CD4-positive, alpha-beta T cell treated with Interleukin-4 for 1 hour (primary cell): ENCODE measurements at regions not wholly inside any gene's neighbourhood (a gene's known extent, or its start where the extent isn't known, plus 50 kb on each side); places are given as distances from the start of the nearest gene placed in this dataset.

Experiments
- DNase-seq, 2 donors: peaks; one replicate each; pipeline ENCODE4 v3.0.0-alpha.2; 2020 to 2022

DNA sequence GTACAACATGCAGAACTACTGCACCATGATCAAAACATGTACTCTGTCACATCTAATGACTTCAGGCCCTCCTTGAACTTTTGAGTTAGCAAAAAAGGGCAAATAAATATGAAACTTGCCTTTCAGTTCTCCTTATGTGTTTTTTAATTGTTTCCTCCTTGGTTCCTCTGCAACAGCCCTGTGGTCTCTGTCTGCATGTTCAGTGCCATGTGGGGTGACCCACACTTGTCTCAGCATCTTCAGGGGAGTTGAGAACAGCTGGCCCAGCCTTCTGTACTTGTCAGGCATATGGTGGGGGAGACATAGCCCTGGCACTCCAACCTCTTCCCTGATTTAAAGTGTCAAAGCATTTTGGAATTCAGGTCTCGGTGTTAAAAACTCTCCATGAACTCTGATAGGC, 188.0 kb upstream of the PGRMC2 start:
- DNase-seq, result no peak

GRCh38 chr4:128471576-128471975, 184.0 kb upstream of the PGRMC2 start:
- DNase-seq, result no peak

DNA sequence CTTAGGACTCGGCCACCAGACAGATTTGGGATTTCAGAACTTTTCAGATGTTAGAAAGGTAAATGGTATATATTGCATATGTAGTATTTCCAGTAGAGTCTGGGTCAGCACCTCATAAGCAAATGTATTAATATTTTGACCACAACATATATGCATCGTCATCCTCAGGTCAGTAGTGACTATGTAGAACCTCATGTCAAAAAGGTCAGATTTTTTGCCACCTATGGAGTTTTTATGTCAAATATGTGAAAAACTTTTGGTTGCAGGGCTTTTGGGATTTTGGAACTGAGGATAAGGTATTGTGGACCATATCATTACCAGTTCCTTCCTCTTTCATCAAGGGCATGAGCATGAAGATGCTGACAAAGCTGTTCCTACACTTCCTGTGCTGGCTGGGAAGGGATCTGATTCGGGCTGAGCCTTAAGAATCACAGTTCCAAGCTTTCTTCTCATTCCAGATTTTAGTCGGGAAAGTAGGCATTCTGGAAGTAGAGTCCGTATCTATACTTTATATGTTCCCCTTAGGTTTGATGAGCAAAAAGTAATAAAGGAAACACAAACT, 183.0 kb upstream of the PGRMC2 start:
- DNase-seq, result no peak

DNA sequence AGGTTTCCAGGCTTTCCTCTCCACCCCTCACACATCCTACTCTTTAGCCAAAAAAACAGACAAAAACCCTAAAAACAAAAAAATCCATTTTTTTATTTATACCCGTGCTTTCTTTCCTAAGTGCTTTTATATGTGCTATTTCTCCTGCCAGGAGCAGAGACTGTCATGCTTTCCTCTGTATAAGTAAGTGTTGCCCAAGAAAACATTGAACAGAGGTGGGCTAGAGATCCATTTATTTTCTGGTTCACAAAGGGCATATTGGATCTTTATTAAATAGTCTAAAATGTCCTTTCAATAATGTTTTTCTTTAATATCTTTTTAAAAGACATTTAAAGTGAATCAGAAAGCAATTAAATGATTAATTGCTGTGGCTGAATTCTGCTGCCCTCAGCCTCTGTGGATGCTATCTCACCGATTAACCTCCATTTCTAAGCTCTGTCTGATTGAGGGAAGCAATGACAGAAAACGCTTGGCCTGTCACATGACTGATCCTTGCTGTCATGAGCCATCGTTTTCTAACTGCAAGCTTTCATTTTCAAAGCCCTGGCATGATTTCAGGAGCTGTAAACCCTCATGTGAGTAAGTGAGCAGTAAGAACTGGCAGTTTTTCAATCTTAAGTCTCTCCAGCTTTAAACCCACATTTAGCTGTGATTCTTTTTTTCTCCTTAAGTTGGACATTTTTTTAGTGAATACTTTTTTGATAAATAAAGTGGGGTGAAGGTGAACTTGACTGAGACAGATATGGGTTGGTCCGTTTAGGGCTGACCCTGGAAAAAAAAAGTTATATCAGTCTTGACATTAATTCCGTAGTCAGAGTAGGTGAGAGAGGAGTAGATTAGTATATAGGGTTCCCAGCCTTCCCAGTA, 180.7 kb upstream of the PGRMC2 start:
- DNase-seq, result no peak

DNA sequence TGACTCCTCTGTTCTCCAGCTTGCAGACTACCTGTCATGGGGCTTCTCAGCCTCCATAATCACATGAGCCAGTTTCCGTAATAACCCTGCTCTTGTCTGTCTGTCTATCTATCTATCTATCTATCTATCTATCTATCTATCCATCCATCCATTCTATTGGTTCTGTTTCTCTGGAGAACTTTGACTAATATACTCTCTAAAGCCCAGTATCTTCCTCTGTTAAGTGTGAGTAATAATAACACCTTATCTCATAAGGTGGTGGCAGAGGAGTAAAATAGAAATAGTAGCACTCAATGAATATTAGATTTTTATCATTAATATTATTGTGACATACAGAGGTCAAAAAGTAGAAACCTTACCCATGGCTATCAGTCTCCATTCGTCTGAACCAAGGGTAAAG, 177.9 kb upstream of the PGRMC2 start:
- no peak for DNase-seq

DNA sequence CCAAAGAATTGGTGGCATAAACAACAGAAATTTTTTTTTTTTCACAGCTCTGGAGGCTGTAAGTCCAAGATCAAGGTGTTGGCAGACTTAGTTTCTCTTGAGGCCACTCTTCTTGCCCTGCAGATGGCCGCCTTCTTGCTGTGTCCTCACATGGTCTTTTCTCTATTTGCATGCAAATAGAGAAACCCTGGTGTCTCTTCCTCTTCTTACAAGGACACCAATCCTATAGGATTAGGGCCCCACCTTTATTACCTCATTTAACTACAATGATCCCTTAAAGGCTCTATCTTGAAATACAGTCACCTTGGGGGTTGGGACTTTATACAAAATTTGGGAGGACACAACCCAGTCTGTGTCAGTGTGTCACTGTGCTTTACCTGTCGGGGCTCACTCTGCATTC, 175.4 kb upstream of the PGRMC2 start:
- DNase-seq, result no peak

DNA sequence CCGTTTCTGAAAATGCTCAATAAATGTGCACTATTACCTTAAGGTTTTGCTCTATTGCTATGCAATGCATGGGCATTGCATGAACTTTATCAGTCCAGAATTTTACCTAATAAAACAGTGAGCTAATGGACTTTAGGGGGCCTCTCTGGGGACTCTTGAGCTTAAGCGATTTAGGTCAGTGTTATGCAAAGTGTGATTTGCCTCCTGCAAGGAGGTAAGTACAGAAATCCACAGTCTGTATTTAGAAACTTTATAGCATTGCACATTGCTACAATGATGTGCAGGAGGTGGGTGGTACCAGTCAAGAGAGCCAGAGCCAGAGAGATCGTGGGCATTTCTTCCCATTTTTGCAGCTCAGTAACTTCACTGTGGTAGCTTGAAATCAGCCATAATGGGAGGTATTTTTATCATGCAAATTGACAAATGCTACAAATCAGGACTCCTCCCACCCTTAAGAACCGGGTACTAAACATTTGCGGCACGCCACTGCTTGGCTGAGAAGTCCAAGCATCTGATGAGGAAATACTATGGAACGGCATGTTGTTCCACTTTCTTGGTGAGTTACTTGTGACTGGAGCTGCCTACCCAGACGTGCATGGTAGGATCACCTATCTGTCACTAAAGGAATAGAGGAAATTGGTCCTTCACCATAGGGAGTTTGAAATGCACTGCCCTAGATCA, 174.6 kb upstream of the PGRMC2 start:
- no peak for DNase-seq

GRCh38 chr4:128461291-128462102, 173.9 kb upstream of the PGRMC2 start:
- no peak for DNase-seq

GRCh38 chr4:128459547-128459946, 171.9 kb upstream of the PGRMC2 start:
- no peak for DNase-seq

DNA sequence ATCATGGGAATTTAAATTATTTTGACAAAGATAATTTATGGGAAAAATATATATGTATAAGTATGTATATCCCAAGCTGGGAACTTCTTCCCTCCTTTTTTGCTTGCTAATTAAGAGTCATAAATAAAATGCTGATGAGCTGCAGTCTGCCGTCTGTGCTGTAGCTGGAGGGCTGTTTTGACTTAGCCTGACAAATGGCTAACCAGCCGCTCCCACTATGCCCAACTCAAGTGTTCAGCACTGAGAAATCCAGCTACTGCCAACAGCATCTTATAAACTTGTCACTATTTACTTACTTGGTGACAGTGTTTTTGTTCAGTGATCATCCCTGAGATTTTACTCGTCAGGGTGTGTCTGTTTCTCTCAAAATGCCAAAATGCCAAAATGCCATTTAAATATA, 171.2 kb upstream of the PGRMC2 start:
- no peak for DNase-seq

DNA sequence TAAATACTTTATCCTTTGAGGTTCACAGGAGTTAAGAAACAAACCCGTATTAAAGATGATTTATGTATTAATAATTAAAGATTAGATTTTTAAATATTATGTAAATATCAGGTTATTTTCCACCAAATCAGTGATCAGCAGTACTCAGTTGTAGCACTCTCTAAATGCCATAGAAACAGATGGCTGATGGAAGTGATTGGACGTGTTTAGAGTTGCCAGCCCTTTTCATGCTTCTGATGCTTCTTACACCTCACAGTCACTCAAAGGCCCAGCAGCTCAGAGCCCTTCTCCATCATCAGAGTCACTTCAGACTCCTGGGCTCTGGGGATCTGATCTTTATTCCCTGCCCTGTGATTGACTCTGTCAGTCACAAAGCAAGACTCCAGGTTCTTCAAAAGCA, 170.1 kb upstream of the PGRMC2 start:
- DNase-seq, result no peak

GRCh38 chr4:128456171-128456570, 168.6 kb upstream of the PGRMC2 start:
- no peak for DNase-seq

DNA sequence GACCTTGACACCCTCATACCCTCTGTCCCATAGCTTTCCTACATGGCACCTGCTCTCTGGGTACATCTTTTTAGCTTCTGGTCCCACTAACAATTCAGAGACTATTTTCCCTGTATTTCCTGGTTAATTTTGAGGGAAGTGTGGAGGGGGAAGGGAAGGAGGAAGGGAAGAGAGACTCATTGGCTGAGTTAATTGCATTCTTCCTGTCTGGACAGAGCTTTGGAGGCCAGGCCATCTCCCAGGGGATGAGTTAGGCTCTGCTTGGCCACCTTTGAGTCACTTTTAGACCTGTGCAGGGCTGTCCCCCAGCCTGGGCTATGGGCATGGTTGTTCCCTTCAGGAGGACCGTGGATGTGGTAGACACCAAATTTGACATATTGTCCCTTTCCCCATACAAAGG, 167.9 kb upstream of the PGRMC2 start:
- DNase-seq, result no peak

- no peak for DNase-seq
Observed at GRCh38 chr4:128454881-128455280, 167.3 kb upstream of the PGRMC2 start.

GRCh38 chr4:128454281-128454871, 166.8 kb upstream of the PGRMC2 start:
- peak; percentile 52 to 58 for DNase-seq

DNA sequence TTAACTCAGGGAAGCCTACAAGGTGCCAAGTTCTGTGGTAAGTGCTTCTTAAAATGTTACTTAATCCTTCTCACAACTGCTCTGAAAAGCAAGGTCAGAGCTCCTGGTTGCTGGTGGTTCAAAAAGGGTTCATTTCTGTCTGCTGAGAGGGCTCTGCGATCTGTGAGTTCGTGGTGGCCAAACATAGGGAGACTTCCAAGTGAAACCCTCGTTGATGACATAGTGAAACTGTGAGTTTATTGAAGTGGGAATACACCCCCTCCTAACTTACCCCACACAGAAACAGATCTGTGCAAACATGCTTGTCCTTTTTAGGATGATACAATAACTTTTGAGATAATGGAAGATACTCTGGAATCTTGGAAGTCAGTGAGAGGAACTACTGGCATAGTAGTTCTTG, 164.8 kb upstream of the PGRMC2 start:
- DNase-seq, result no peak

GRCh38 chr4:128451270-128451905, 163.8 kb upstream of the PGRMC2 start:
- DNase-seq, result no peak

GRCh38 chr4:128450326-128451120, 162.9 kb upstream of the PGRMC2 start:
- no peak for DNase-seq

DNA sequence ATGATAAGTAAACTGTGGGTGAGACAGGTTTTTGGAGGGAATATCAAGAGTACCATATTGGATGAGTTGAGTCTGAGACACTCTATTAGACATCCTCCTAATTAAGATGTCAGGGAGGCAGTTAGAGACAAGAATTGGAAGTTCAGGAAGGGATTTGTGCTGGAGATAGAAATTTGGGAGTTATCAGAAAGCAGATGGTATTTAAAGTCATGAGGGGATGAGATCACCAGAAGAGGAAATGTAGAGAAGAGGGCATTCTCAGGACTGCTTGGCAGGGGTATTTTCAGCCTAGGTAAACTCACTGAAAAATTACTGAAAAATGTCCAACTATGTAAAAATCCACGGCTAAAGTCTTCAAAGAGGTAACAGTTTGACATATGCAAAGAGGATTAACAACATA, 161.6 kb upstream of the PGRMC2 start:
- DNase-seq, result no peak

GRCh38 chr4:128444544-128445302, 157.1 kb upstream of the PGRMC2 start:
- no peak for DNase-seq

DNA sequence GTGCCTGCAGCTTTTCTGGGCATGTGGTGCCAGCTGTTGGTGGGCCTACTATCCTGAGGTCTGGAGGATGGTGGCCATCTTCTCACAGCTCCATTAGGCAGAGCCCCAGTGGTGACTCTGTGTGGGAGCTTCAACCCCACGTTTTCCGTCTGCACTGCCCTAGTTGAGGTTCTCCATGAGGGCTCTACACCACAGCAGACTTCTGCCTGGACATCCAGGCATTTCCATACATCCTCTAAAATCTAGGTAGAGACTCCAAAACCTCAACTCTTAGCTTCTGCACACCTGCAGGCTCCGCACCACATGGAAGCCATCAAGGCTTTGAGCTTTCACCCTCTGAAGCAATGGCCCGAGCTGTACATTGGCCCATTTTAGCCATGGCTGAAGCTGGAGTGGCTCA, 153.3 kb upstream of the PGRMC2 start:
- DNase-seq, result no peak
